Fibroblast of lung (primary cell): ENCODE measurements at regions not wholly inside any gene's neighbourhood (a gene's known extent, or its start where the extent isn't known, plus 50 kb on each side); places are given as distances from the start of the nearest gene placed in this dataset.

ENCODE experiments used
- EZH2 ChIP-seq: IDR thresholded peaks from 2 replicates; pipeline ENCODE4 v1.5.1; 2012; ENCODE audit warnings: low read length, control low read depth, mild to moderate bottlenecking; ENCODE audit errors: missing control alignments
- TF ChIP-seq, protein P1 (sequence below), 2 donors: IDR thresholded peaks in 1 of 2; conservative IDR thresholded peaks in 1 of 2; 1 replicate in 1 of 2; 2 replicates in 1 of 2; pipeline ENCODE4 v1.5.1; 2011 to 2012; ENCODE audit warnings: low read length in 2 of 2, control low read depth in 1 of 2, inconsistent platforms in 1 of 2, low read depth in 1 of 2, mild to moderate bottlenecking in 1 of 2

GRCh38 chr2:237159006-237159911, 73.6 kb downstream of the COPS8 start:
- TF ChIP-seq, protein P1, sequence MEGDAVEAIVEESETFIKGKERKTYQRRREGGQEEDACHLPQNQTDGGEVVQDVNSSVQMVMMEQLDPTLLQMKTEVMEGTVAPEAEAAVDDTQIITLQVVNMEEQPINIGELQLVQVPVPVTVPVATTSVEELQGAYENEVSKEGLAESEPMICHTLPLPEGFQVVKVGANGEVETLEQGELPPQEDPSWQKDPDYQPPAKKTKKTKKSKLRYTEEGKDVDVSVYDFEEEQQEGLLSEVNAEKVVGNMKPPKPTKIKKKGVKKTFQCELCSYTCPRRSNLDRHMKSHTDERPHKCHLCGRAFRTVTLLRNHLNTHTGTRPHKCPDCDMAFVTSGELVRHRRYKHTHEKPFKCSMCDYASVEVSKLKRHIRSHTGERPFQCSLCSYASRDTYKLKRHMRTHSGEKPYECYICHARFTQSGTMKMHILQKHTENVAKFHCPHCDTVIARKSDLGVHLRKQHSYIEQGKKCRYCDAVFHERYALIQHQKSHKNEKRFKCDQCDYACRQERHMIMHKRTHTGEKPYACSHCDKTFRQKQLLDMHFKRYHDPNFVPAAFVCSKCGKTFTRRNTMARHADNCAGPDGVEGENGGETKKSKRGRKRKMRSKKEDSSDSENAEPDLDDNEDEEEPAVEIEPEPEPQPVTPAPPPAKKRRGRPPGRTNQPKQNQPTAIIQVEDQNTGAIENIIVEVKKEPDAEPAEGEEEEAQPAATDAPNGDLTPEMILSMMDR (conservative IDR thresholded peaks at IDR 0.05 in 1 of 2, IDR thresholded peaks at IDR 0.05 in 1 of 2; ENCODE audit: low read depth in 1 of 2, low read length in 2 of 2): no peak
- no peak for TF ChIP-seq EZH2
